SK-N-SH (cell line): ENCODE measurements at regions not wholly inside any gene's neighbourhood (a gene's known extent, or its start where the extent isn't known, plus 50 kb on each side); places are given as distances from the start of the nearest gene placed in this dataset.

Experiments
- CTCF ChIA-PET: fragments of 300-600, 350-600 bp; formaldehyde crosslinking; extraction: SDS; loops from one replicate; lab custom pipeline; 2021; lab: Yijun Ruan, JAX
- POLR2A ChIA-PET: fragments of 350-600 bp; sonication (Branson Sonifier 250); formaldehyde crosslinking; extraction: SDS; loops from one replicate; lab custom pipeline; 2020; ENCODE audit warnings: antibody characterized with exemption, inconsistent platforms; lab: Yijun Ruan, JAX
- DNase-seq: peaks from one replicate; pipeline ENCODE4 v3.0.0; 2012
- H2AFZ ChIP-seq: fragments of 200-600 bp; sonication (generic); 2 replicates; pipeline ENCODE4 v1.8.1; 2016; ENCODE audit warnings: antibody characterized with exemption, mild to moderate bottlenecking, low read depth
- H3F3A ChIP-seq: fragments of 200-600 bp; sonication (generic); replicated peaks from 2 replicates; pipeline ENCODE3; 2016; ENCODE audit warnings: antibody characterized with exemption, mild to moderate bottlenecking; ENCODE audit not compliant: insufficient read depth
- H3K27ac ChIP-seq, 2 experiments: fragments of 200-500 bp in 1 of 2; fragments of 200-600 bp in 1 of 2; sonication (Bioruptor generic) in 1 of 2; sonication (generic), shearing (Covaris generic) in 1 of 2; 2 replicates each; pipeline versions ENCODE4 v1.5.1 to v1.6.1; 2014 to 2016; ENCODE audit warnings: low read depth in 2 of 2, inconsistent platforms in 1 of 2, low read length in 1 of 2, mild to moderate bottlenecking in 1 of 2, mixed read lengths in 1 of 2
- H3K27me3 ChIP-seq: fragments of 200-600 bp; sonication (generic), shearing (Covaris generic); 2 replicates; pipeline ENCODE4 v1.6.1; 2016; ENCODE audit warnings: mixed run types; ENCODE audit not compliant: insufficient read depth
- H3K36me3 ChIP-seq, 2 experiments: fragments of 200-500 bp in 1 of 2; fragments of 200-600 bp in 1 of 2; sonication (Bioruptor generic) in 1 of 2; sonication (generic) in 1 of 2; replicated peaks in 1 of 2; 2 replicates each; pipeline versions ENCODE3 to v1.5.1; 2014 to 2016; ENCODE audit warnings: low read length in 1 of 2, mild to moderate bottlenecking in 1 of 2; ENCODE audit not compliant: insufficient read depth in 2 of 2, control insufficient read depth in 1 of 2
- H3K4me1 ChIP-seq, 2 experiments: fragments of 200-500 bp in 1 of 2; fragments of 200-600 bp in 1 of 2; sonication (Bioruptor generic) in 1 of 2; sonication (generic), shearing (Covaris generic) in 1 of 2; 2 replicates each; pipeline versions ENCODE4 v1.5.1 to v1.6.1; 2014 to 2016; ENCODE audit warnings: low read depth in 1 of 2, low read length in 1 of 2, mixed run types in 1 of 2; ENCODE audit not compliant: insufficient read depth in 2 of 2, control insufficient read depth in 1 of 2
- H3K4me2 ChIP-seq: fragments of 200-600 bp; sonication (generic), shearing (Covaris generic); 2 replicates; pipeline ENCODE4 v1.6.1; 2017; ENCODE audit warnings: mixed run types
- H3K4me3 ChIP-seq, 2 experiments: fragments of 200-500 bp in 1 of 2; fragments of 200-600 bp in 1 of 2; sonication (Bioruptor generic) in 1 of 2; sonication (generic), shearing (Covaris generic) in 1 of 2; 2 replicates each; pipeline versions ENCODE4 v1.5.1 to v1.8.1; 2014 to 2016; ENCODE audit warnings: low read depth in 2 of 2, inconsistent platforms in 1 of 2, low read length in 1 of 2, mild to moderate bottlenecking in 1 of 2, mixed read lengths in 1 of 2, moderate library complexity in 1 of 2
- H3K79me2 ChIP-seq: fragments of 200-600 bp; sonication (generic); 2 replicates; pipeline ENCODE4 v1.8.1; 2017; ENCODE audit warnings: mild to moderate bottlenecking; ENCODE audit not compliant: insufficient read depth
- H3K9ac ChIP-seq: fragments of 200-600 bp; sonication (generic); 2 replicates; pipeline ENCODE4 v1.6.1; 2017; ENCODE audit warnings: mixed run types
- H3K9me2 ChIP-seq: fragments of 200-600 bp; sonication (generic); 2 replicates; pipeline ENCODE4 v1.6.1; 2017; ENCODE audit warnings: mixed run types
- H3K9me3 ChIP-seq: fragments of 200-600 bp; sonication (generic); 2 replicates; pipeline ENCODE4 v1.6.1; 2017; ENCODE audit warnings: mixed run types, mild to moderate bottlenecking, moderate library complexity
- H4K20me1 ChIP-seq: fragments of 200-600 bp; sonication (generic); 2 replicates; pipeline ENCODE4 v1.6.1; 2017; ENCODE audit warnings: mild to moderate bottlenecking, mixed run types; ENCODE audit not compliant: insufficient read depth
- ELF1 ChIP-seq: IDR thresholded peaks from 2 replicates; pipeline ENCODE4 v1.4.0; 2012
- EZH2phosphoT487 ChIP-seq: fragments of 200-600 bp; sonication (generic); IDR thresholded peaks from 2 replicates; pipeline ENCODE4 v1.6.1; 2017; ENCODE audit warnings: low read depth, mixed run types, mild to moderate bottlenecking, antibody characterized with exemption, moderate library complexity, borderline replicate concordance
- FOSL2 ChIP-seq: IDR thresholded peaks from 2 replicates; pipeline ENCODE4 v1.4.0; 2012; ENCODE audit warnings: low read depth, mild to moderate bottlenecking, moderate library complexity, borderline replicate concordance
- FOXM1 ChIP-seq: IDR thresholded peaks from 2 replicates; pipeline ENCODE4 v1.4.0; 2012; ENCODE audit warnings: low read depth, mild to moderate bottlenecking
- GATA2 ChIP-seq: sonication (generic); formaldehyde crosslinking; IDR thresholded peaks from 2 replicates; pipeline ENCODE4 v1.5.0; 2020; ENCODE audit warnings: mild to moderate bottlenecking, missing genetic modification reagents
- NRF1 ChIP-seq: IDR thresholded peaks from 2 replicates; pipeline ENCODE4 v1.6.1; 2012; ENCODE audit warnings: low read depth, mild to moderate bottlenecking, low read length
- POLR2AphosphoS5 ChIP-seq: IDR thresholded peaks from 2 replicates; pipeline ENCODE4 v1.6.1; 2012; ENCODE audit warnings: low read depth, low read length
- RCOR1 ChIP-seq: fragments of 150-350 bp; IDR thresholded peaks from 2 replicates; pipeline ENCODE4 v1.6.1; 2017; ENCODE audit warnings: antibody characterized with exemption, low read length
- SIN3A ChIP-seq: IDR thresholded peaks from 2 replicates; pipeline ENCODE4 v1.6.1; 2012; ENCODE audit warnings: low read depth, mild to moderate bottlenecking, low read length, moderate library complexity, borderline replicate concordance
- TAF1 ChIP-seq: IDR thresholded peaks from 2 replicates; pipeline ENCODE4 v1.6.1; 2012; ENCODE audit warnings: low read depth, mild to moderate bottlenecking, low read length, moderate library complexity, borderline replicate concordance
- WGBS: methylation state at CpG from one replicate; pipeline ENCODE4 v1.1.6; 2017; ENCODE audit warnings: low lambda C conversion rate; 5-methylcytosine and 5-hydroxymethylcytosine counted together
- TF ChIP-seq, protein P1 (sequence below): fragments of 200-600 bp; sonication (generic); IDR thresholded peaks from 2 replicates; pipeline ENCODE4 v1.6.1; 2017; ENCODE audit warnings: antibody characterized with exemption, mild to moderate bottlenecking, moderate library complexity
- TF ChIP-seq, protein P2 (sequence below): IDR thresholded peaks from 2 replicates; pipeline ENCODE4 v1.4.0; 2012; ENCODE audit warnings: low read depth, borderline replicate concordance
- TF ChIP-seq, protein P3 (sequence below): IDR thresholded peaks from 2 replicates; pipeline ENCODE4 v1.4.0; 2012; ENCODE audit warnings: low read depth
- TF ChIP-seq, protein P4 (sequence below): fragments of 150-350 bp; IDR thresholded peaks from 2 replicates; pipeline ENCODE4 v1.6.1; 2017; ENCODE audit warnings: antibody characterized with exemption, low read length, low read depth, borderline replicate concordance

DNA sequence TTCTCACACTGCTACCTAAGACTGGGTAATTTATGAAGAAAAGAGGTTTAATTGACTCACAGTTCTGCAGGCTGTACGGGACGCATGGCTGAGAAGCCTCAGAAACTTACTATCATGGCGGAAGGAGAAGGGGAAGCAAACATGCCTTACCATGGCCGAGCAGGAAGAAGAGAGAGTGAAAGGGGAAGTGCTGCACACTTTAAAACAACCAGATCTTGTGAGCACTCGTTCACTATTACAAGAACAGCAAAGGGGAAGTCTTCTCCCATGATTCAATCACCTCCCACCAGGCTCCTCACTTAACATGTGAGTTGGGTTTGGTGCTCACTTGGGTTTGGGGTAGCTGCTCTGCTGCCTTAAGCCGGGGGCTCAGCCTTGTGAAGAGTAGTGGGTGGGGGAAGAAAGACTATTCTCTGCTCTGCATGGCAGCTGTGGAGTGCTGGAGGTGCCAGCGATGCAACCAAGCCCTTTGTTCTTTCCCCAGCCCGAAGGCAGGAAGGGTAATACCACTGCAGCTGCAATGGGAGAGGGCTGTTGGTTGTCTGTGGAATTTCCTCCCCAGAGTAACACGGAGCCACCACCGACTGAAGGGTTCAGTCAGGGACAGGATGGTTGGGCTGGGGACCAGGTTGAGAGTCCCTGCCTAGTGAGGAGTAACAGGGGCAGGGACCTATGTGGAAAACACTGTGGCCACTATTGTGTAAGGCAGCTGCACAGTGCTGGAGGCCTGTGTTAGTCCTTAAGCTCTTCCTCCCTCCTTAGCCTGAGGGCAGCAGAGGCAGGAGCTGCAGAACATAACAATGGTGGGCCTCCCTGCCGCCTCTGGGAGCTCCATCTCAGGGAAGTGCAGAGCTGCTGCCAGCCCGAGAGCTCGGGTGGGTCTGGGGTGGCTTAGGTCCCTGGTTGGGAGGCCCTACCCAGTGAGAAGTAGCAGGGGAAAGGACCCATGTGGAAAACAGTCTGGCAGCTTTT lies 1262.5 kb downstream of the EFNB2 start:
- ChIA-PET CTCF (interaction anchor here (1.0 kb wide), 1 partner anchor 53 kb away, joined by 3 read pairs; no protein-coding TSS in a partner anchor), POLR2A (interaction anchor here (0.7 kb wide), 1 partner anchor 173 kb away, joined by 4 read pairs; no protein-coding TSS in a partner anchor)
- Histone ChIP-seq H2AFZ (no peak overlapping the region), H3K4me2 (no peak overlapping the region), H3K9me3 (no peaks in the 10 kb centered on the region), H3K36me3 (no peaks in the 10 kb centered on the region), H3K79me2 (no peaks in the 10 kb centered on the region), H3F3A (no peaks in the 10 kb centered on the region), H3K9ac (no peak overlapping the region), H4K20me1 (no peaks in the 10 kb centered on the region), H3K27me3 (no peaks in the 10 kb centered on the region), H3K27ac (peak overlapping the region in 1 of 2 experiments; percentile 72; a peak in 1 of 4 replicates), H3K4me3 (no peak overlapping the region), H3K4me1 (peaks cover 0 to 18% of the 10 kb centered on the region in 2 experiments; a peak in 1 of 4 replicates), H3K9me2 (no peaks in the 10 kb centered on the region)
- no peak for TF ChIP-seq POLR2AphosphoS5
- TF ChIP-seq EZH2phosphoT487, result no peak
- TF ChIP-seq, protein P1, sequence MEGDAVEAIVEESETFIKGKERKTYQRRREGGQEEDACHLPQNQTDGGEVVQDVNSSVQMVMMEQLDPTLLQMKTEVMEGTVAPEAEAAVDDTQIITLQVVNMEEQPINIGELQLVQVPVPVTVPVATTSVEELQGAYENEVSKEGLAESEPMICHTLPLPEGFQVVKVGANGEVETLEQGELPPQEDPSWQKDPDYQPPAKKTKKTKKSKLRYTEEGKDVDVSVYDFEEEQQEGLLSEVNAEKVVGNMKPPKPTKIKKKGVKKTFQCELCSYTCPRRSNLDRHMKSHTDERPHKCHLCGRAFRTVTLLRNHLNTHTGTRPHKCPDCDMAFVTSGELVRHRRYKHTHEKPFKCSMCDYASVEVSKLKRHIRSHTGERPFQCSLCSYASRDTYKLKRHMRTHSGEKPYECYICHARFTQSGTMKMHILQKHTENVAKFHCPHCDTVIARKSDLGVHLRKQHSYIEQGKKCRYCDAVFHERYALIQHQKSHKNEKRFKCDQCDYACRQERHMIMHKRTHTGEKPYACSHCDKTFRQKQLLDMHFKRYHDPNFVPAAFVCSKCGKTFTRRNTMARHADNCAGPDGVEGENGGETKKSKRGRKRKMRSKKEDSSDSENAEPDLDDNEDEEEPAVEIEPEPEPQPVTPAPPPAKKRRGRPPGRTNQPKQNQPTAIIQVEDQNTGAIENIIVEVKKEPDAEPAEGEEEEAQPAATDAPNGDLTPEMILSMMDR, result no peak
- no peak for TF ChIP-seq SIN3A
- no peak for TF ChIP-seq TAF1
- no peak for TF ChIP-seq RCOR1
- TF ChIP-seq FOSL2, result no peak
- TF ChIP-seq ELF1, result no peak
- no peak for TF ChIP-seq FOXM1
- no peak for TF ChIP-seq NRF1
- TF ChIP-seq GATA2, result no peak
- TF ChIP-seq, protein P2, sequence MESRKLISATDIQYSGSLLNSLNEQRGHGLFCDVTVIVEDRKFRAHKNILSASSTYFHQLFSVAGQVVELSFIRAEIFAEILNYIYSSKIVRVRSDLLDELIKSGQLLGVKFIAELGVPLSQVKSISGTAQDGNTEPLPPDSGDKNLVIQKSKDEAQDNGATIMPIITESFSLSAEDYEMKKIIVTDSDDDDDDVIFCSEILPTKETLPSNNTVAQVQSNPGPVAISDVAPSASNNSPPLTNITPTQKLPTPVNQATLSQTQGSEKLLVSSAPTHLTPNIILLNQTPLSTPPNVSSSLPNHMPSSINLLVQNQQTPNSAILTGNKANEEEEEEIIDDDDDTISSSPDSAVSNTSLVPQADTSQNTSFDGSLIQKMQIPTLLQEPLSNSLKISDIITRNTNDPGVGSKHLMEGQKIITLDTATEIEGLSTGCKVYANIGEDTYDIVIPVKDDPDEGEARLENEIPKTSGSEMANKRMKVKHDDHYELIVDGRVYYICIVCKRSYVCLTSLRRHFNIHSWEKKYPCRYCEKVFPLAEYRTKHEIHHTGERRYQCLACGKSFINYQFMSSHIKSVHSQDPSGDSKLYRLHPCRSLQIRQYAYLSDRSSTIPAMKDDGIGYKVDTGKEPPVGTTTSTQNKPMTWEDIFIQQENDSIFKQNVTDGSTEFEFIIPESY, result no peak
- TF ChIP-seq, protein P3, sequence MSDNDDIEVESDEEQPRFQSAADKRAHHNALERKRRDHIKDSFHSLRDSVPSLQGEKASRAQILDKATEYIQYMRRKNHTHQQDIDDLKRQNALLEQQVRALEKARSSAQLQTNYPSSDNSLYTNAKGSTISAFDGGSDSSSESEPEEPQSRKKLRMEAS, result no peak
- TF ChIP-seq, protein P4, sequence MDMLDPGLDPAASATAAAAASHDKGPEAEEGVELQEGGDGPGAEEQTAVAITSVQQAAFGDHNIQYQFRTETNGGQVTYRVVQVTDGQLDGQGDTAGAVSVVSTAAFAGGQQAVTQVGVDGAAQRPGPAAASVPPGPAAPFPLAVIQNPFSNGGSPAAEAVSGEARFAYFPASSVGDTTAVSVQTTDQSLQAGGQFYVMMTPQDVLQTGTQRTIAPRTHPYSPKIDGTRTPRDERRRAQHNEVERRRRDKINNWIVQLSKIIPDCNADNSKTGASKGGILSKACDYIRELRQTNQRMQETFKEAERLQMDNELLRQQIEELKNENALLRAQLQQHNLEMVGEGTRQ, result no peak
- 51% methylated on average over 8 of the region's 13 CpGs for WGBS
- no peak for DNase-seq
